HCT116 (cell line): ENCODE measurements at regions not wholly inside any gene's neighbourhood (a gene's known extent, or its start where the extent isn't known, plus 50 kb on each side); places are given as distances from the start of the nearest gene placed in this dataset.

ENCODE experiments used
- CEBPB ChIP-seq: IDR thresholded peaks from 2 replicates; pipeline ENCODE4 v1.6.1; 2012; ENCODE audit warnings: low read depth
- CTCF ChIP-seq, 3 experiments: fragments of 200-600 bp in 1 of 3; sonication (generic) in 1 of 3; IDR thresholded peaks in 2 of 3; conservative IDR thresholded peaks in 1 of 3; 2 replicates each; pipeline ENCODE4 v1.5.1; 2012 to 2017; ENCODE audit warnings: low read depth in 2 of 3, low read length in 2 of 3, antibody characterized with exemption in 1 of 3, borderline replicate concordance in 1 of 3, control low read depth in 1 of 3, mild to moderate bottlenecking in 1 of 3, mixed read lengths in 1 of 3, mixed run types in 1 of 3, moderate library complexity in 1 of 3; ENCODE audit not compliant: insufficient read depth in 1 of 3
- EGR1 ChIP-seq: IDR thresholded peaks from 2 replicates; pipeline ENCODE4 v1.6.1; 2012; ENCODE audit warnings: low read depth
- EZH2 ChIP-seq: fragments of 200-600 bp; sonication (generic); IDR thresholded peaks from 2 replicates; pipeline ENCODE4 v1.6.1; 2017; ENCODE audit warnings: antibody characterized with exemption, mixed run types
- EZH2phosphoT487 ChIP-seq: fragments of 200-600 bp; IDR thresholded peaks from 2 replicates; pipeline ENCODE4 v1.6.1; 2018; ENCODE audit warnings: antibody characterized with exemption, borderline replicate concordance
- POLR2A ChIP-seq: IDR thresholded peaks from 2 replicates; pipeline ENCODE4 v1.7.0; 2011; ENCODE audit warnings: borderline replicate concordance; ENCODE audit not compliant: insufficient read depth, insufficient read length; ENCODE audit errors: extremely low read depth
- POLR2AphosphoS5 ChIP-seq: IDR thresholded peaks from 2 replicates; pipeline ENCODE4 v1.6.1; 2011; ENCODE audit warnings: mild to moderate bottlenecking, low read depth, low read length, moderate library complexity
- RAD21 ChIP-seq: IDR thresholded peaks from 2 replicates; pipeline ENCODE4 v1.6.1; 2012; ENCODE audit warnings: low read depth, mild to moderate bottlenecking
- SP1 ChIP-seq: IDR thresholded peaks from 2 replicates; pipeline ENCODE4 v1.6.1; 2012; ENCODE audit warnings: low read depth
- SRF ChIP-seq: IDR thresholded peaks from 2 replicates; pipeline ENCODE4 v1.6.1; 2012; ENCODE audit warnings: low read depth
- TCF7L2 ChIP-seq: IDR thresholded peaks from 2 replicates; pipeline ENCODE4 v1.7.0; 2011; ENCODE audit warnings: borderline replicate concordance, inconsistent platforms; ENCODE audit not compliant: insufficient read depth, insufficient read length; ENCODE audit errors: extremely low read depth
- ZNF274 ChIP-seq: fragments of 200-500 bp; sonication (Bioruptor generic); IDR thresholded peaks from 2 replicates; pipeline ENCODE4 v1.6.1; 2014; ENCODE audit warnings: mild to moderate bottlenecking, low read depth, low read length, inconsistent platforms

GRCh38 chr6:150696190-150696589 lies 96.5 kb downstream of the PLEKHG1 start:
- no peak for TF ChIP-seq CTCF (IDR thresholded peaks at IDR 0.05 in 2 of 3, conservative IDR thresholded peaks at IDR 0.05 in 1 of 3; ENCODE audit: borderline replicate concordance in 1 of 3, insufficient read depth in 1 of 3, low read depth in 2 of 3, low read length in 2 of 3)
- no peak for TF ChIP-seq RAD21
- no peak for TF ChIP-seq EZH2phosphoT487
- TF ChIP-seq POLR2A, result no peak
- TF ChIP-seq POLR2AphosphoS5, result no peak
- no peak for TF ChIP-seq EGR1
- TF ChIP-seq EZH2, result no peak
- TF ChIP-seq TCF7L2, result no peak
- TF ChIP-seq SP1, result no peak
- TF ChIP-seq SRF, result no peak
- TF ChIP-seq CEBPB, result no peak
- TF ChIP-seq ZNF274, result no peak
